K562 (cell line): ENCODE measurements at regions not wholly inside any gene's neighbourhood (a gene's known extent, or its start where the extent isn't known, plus 50 kb on each side); places are given as distances from the start of the nearest gene placed in this dataset.

Source experiments
- ZNF431 ChIP-seq: sonication (generic); formaldehyde crosslinking; IDR thresholded peaks from 2 replicates; pipeline ENCODE4 v1.8.0; 2022; ENCODE audit warnings: mild to moderate bottlenecking, missing genetic modification reagents
- TF ChIP-seq, protein P1 (sequence below): sonication (generic); formaldehyde crosslinking; IDR thresholded peaks from 2 replicates; pipeline ENCODE4 v1.8.1; 2022; ENCODE audit warnings: missing genetic modification reagents

DNA sequence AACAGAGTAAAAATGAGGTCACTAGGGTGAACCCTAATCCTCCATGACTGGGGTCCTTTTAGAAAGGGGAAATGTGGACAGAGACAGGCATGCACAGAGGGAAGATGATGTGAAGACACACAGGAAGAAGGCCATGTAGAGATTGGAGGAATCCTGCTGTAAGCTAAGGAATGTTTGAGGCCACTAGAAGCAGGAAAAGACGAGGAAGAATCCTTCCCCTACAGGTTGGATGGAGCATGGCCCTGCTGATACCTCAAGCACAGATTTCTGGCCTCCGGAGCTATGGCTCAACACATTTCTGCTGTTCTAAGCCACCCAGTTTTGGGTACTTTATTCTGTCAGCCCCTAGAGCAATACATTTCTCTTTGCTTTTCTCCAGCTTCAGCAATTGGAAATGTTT lies 486.9 kb downstream of the MIAT start:
- TF ChIP-seq, protein P1, sequence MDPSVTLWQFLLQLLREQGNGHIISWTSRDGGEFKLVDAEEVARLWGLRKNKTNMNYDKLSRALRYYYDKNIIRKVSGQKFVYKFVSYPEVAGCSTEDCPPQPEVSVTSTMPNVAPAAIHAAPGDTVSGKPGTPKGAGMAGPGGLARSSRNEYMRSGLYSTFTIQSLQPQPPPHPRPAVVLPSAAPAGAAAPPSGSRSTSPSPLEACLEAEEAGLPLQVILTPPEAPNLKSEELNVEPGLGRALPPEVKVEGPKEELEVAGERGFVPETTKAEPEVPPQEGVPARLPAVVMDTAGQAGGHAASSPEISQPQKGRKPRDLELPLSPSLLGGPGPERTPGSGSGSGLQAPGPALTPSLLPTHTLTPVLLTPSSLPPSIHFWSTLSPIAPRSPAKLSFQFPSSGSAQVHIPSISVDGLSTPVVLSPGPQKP (CRISPR knock-in tag) = no peak
- TF ChIP-seq ZNF431 (CRISPR knock-in tag) = no peak
